LNCaP clone FGC (cell line): ENCODE measurements at regions not wholly inside any gene's neighbourhood (a gene's known extent, or its start where the extent isn't known, plus 50 kb on each side); places are given as distances from the start of the nearest gene placed in this dataset.

Experiments used
- DNase-seq: peaks from one replicate; pipeline ENCODE4 v3.0.0-alpha.2; 2011; ENCODE audit warnings: low read depth
- H3K4me3 ChIP-seq: 2 replicates; pipeline ENCODE4 v1.5.1; 2011; ENCODE audit warnings: mild to moderate bottlenecking, low read depth, low read length, control low read depth
- TF ChIP-seq, protein P1 (sequence below): IDR thresholded peaks from 2 replicates; pipeline ENCODE4 v1.5.1; 2012; ENCODE audit warnings: mild to moderate bottlenecking; ENCODE audit not compliant: control insufficient read depth, insufficient read depth; ENCODE audit errors: extremely low read depth

DNA sequence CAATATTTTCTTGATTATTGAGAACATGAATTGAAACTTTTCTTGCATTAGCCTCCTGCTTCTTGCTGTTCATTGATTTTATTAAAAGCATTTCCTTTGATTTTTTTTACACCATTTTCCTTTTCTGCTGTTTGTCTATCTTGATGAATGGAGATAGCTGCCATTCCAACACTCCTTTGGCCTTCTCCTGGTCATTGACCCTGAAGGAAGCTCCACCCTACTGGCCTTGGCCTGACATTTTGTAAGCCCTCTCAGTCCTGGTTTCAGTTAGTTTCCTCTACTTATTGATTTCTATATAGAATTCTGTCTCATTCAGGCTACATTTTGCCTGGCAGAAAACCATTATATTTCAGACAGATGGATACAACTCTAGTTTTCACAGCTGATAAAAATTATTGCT lies 115.1 kb upstream of the DMRTA1 start:
- no peak overlapping the region for H3K4me3 ChIP-seq
- DNase-seq: no peak
- TF ChIP-seq, protein P1, sequence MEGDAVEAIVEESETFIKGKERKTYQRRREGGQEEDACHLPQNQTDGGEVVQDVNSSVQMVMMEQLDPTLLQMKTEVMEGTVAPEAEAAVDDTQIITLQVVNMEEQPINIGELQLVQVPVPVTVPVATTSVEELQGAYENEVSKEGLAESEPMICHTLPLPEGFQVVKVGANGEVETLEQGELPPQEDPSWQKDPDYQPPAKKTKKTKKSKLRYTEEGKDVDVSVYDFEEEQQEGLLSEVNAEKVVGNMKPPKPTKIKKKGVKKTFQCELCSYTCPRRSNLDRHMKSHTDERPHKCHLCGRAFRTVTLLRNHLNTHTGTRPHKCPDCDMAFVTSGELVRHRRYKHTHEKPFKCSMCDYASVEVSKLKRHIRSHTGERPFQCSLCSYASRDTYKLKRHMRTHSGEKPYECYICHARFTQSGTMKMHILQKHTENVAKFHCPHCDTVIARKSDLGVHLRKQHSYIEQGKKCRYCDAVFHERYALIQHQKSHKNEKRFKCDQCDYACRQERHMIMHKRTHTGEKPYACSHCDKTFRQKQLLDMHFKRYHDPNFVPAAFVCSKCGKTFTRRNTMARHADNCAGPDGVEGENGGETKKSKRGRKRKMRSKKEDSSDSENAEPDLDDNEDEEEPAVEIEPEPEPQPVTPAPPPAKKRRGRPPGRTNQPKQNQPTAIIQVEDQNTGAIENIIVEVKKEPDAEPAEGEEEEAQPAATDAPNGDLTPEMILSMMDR: no peak

DNA sequence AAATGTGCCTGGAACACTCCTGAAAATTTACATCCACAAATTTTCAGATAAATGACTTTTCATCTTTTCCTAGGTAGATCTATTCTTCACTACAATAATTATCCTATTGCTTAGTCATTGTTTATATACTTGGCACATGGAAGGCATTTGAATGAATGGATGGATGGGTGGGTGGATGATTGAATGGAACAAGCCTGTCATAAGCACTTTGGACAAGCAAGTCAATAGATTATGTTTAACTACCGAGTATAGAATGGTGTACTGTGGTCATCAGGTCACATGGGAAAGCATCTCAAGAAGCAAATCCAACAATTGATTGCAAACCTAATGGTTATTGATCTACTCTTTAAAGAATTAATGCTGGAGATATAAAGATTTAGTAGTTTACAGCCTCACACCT lies 114.4 kb upstream of the DMRTA1 start:
- DNase-seq: no peak
- no peak overlapping the region for H3K4me3 ChIP-seq
- TF ChIP-seq, protein P1: no peak

DNA sequence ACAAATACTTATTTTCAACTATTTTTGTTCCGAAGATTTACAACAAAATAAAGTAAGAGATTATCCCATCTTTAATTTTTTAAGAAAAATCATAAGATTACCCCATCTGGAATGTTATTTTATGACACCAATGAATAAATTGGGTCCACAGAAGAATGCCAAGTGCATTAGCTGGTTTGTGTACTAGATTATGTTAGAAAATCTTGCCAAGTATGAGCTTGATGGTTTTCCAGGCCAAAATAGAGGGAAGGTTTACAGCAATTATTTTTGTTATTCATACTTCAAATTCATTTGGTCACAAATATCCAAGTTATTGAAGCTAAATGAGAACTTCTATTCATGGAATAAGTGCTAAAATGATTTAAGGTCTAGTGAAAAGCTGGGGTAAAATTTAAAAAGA lies 109.4 kb upstream of the DMRTA1 start:
- no peak for DNase-seq
- TF ChIP-seq, protein P1: no peak
- no peak overlapping the region for H3K4me3 ChIP-seq

DNA sequence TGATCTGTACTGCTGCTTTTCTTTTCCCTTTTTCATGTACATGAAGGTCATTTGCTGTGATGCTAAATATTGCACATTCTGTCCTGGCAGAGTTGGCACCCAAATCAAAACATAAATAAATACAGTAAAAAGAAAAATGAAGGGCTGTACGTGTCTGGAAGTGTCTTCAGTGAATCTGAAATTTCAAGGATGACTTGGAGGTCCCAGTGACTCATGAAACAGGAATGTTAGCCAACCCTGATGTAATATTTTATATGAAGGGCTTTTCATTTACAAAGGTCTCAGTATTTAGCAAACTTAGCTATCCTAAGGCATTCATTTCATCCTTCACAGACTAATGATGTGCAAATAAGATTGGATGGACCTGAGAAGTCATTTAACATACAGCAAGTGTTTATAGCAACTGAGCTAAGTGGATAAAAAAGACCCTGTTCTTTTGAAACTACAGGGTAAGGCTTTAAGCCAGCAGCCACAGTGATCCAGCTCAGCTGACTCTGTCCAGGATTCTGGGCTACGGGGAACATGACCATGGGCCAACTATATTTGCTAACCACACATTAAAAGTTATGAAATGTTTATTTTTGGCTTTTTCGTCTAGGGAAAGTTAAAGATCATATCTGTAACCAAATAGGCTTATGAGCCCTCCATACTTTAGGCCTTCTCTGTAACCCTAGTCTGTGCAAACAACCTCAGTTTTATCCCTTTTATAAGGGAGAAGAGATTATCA lies 104.0 kb upstream of the DMRTA1 start:
- TF ChIP-seq, protein P1: no peak
- no peak overlapping the region for H3K4me3 ChIP-seq
- peak; percentile 44 for DNase-seq

DNA sequence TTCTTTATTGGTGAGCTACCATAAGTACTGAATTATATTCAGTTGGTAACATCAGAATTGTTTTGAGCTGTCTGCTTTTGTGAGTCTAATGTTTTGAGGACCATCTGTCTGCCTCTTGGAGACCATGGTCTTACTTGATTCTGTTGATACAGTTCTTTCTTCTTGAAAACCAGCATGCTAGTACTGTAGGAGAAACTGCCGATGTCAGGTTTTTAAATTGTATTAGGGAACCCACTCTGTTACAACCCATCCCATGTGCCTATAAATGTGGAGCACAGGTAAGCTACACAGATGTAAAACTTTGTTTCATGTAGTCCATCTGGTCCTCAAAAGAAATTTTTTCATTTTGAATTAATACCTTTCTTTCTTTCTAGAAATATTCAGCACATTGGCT lies 103.4 kb upstream of the DMRTA1 start:
- TF ChIP-seq, protein P1: no peak
- no peak for DNase-seq
- no peak overlapping the region for H3K4me3 ChIP-seq

DNA sequence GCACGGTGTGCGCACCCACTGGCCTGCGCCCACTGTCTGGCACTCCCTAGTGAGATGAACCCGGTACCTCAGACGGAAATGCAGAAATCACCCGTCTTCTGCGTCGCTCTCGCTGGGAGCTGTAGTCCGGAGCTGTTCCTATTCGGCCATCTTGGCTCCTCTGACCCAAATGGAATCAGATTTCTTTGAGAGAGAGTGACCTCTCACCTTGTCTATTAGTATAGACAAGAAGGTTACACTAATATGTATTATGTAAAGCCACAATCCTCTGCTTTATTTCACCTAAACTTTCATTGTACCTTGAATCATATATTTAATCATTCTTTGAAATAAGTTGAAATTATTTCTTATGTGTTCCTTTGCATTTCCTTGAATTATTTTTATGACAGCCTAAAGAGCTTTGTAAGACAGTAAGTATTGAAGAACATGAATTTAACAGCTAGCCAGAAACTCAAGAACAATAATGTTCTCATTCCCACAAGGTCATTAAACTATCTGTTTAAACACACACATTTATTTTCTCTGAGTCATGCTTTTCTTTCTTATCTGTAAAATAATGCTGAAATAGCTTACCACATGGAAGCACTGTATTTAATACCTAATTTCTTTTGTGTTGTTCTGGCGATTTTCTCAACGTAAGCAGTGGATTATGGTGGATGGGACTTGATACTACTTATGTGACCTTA lies 91.8 kb upstream of the DMRTA1 start:
- H3K4me3 ChIP-seq: no peak overlapping the region
- DNase-seq: no peak
- TF ChIP-seq, protein P1: no peak

DNA sequence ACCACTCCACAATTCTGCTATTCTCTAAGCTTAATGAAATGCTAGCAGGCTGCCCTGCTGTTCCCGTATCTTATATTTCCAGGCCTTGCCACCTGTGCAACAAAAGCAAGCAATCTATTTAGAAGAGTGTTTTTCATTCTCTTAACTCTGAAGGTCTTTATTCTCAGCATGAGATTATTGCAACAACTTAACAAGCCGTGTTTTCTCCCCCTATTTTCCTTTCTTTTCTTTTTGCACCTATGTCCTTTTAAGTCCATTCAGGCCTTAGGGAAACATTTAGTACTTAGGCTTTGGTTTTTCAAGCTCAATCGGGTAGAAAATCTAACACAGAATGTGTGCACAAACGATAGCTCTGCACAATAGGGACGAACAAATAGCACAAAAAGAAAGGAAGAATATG lies 89.6 kb upstream of the DMRTA1 start:
- no peak for DNase-seq
- TF ChIP-seq, protein P1: no peak
- no peak overlapping the region for H3K4me3 ChIP-seq
